ENCODE measurements at regions not wholly inside any gene's neighbourhood (a gene's known extent, or its start where the extent isn't known, plus 50 kb on each side); places are given as distances from the start of the nearest gene placed in this dataset.

DNA sequence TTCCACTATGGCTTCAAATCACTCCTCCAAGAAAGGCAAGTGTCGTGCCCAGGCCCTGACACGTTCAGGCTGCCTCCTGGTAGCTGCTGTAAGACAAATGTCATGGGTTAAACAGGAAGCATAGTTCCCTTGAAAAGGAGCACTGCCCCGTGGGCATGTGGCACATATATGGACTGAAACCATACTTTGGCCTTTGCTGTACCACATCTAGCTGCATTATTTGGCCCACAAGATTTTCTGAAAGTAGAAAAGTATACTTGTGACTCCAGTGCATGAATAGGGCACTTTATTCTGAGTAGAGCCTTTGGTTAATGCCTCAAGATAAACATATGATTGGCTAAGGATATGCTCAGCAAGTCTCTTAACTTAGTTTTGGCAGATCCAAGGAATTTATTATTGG lies 218.7 kb upstream of the EGLN3 start:
- Histone ChIP-seq H3K4me1 (peaks cover 0 to 22% (median 18%) of the 10 kb centered on the region in 4 donors), H3K36me3 (no peaks in the 10 kb centered on the region), H3K9me3 (no peaks in the 10 kb centered on the region), H3K27ac (no peak overlapping the region), H3K27me3 (no peaks in the 10 kb centered on the region), H3K4me3 (no peak overlapping the region)
- DNase-seq: no peak
- 76 to 83% methylated on average over 3 of the region's 3 CpGs for WGBS, 2 donors
- TF ChIP-seq POLR2AphosphoS5 (IDR thresholded peaks at IDR 0.05) (no peak), CTCF (IDR thresholded peaks at IDR 0.05) (no peak), POLR2A (IDR thresholded peaks at IDR 0.05) (no peak), EP300 (IDR thresholded peaks at IDR 0.05) (no peak)
- intact Hi-C loops (cut with DNase I): no loop called here

GRCh38 chr14:34168656-34169055 lies 217.8 kb upstream of the EGLN3 start:
- 66 to 77% methylated on average over 8 of the region's 8 CpGs for WGBS, 2 donors
- Histone ChIP-seq H3K9me3 (no peaks in the 10 kb centered on the region), H3K36me3 (no peaks in the 10 kb centered on the region)

DNA sequence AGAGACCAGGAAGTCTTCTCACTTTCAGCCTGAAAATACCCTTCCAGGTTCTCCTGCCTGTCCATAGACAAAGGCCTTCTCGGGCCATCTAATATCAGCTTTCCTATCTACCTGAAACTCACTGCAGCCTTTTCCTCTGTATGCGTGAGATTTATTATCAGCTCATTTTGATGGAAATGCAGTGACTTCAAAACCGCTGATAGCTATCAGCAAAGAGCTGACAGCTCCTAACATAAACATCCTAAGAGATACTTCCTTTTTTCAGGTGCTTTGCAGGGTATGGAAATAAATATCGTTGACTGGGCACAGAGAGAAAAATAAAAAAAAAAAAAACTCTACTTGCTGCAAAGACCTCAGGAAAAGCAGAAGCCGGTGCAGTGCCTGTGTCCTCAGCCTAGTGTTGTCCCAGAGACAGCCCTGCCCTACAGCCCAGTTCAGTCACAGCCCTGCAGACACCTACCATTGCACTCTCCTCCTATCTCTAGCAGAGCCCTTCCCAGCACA lies 215.0 kb upstream of the EGLN3 start:
- H3K27me3 ChIP-seq: no peaks in the 10 kb centered on the region
- TF ChIP-seq POLR2AphosphoS5 (IDR thresholded peaks at IDR 0.05) (no peak), POLR2A (IDR thresholded peaks at IDR 0.05) (no peak), EP300 (IDR thresholded peaks at IDR 0.05) (no peak), CTCF (IDR thresholded peaks at IDR 0.05) (no peak)
- H3K4me3 ChIP-seq: no peak overlapping the region
- no peaks in the 10 kb centered on the region for H3K36me3 ChIP-seq
- intact Hi-C loops (cut with DNase I): no loop called here
- no peak for DNase-seq
- H3K9me3 ChIP-seq: no peaks in the 10 kb centered on the region
- no peak overlapping the region for H3K27ac ChIP-seq
- H3K4me1 ChIP-seq: peaks cover 0 to 9% (median 6%) of the 10 kb centered on the region in 4 donors
- 45 to 73% methylated on average over 5 of the region's 5 CpGs for WGBS, 2 donors

More at GRCh38 chr14:34168656-34169055, 217.8 kb upstream of the EGLN3 start:
- DNase-seq: no peak
- intact Hi-C loops (cut with DNase I): no loop called here
- H3K27me3 ChIP-seq: no peaks in the 10 kb centered on the region
- H3K27ac ChIP-seq: no peak overlapping the region
- TF ChIP-seq POLR2AphosphoS5 (IDR thresholded peaks at IDR 0.05) (no peak), CTCF (IDR thresholded peaks at IDR 0.05) (no peak), POLR2A (IDR thresholded peaks at IDR 0.05) (no peak), EP300 (IDR thresholded peaks at IDR 0.05) (no peak)
- H3K4me3 ChIP-seq: no peak overlapping the region
- H3K4me1 ChIP-seq: peaks cover 0 to 22% (median 18%) of the 10 kb centered on the region in 4 donors

DNA sequence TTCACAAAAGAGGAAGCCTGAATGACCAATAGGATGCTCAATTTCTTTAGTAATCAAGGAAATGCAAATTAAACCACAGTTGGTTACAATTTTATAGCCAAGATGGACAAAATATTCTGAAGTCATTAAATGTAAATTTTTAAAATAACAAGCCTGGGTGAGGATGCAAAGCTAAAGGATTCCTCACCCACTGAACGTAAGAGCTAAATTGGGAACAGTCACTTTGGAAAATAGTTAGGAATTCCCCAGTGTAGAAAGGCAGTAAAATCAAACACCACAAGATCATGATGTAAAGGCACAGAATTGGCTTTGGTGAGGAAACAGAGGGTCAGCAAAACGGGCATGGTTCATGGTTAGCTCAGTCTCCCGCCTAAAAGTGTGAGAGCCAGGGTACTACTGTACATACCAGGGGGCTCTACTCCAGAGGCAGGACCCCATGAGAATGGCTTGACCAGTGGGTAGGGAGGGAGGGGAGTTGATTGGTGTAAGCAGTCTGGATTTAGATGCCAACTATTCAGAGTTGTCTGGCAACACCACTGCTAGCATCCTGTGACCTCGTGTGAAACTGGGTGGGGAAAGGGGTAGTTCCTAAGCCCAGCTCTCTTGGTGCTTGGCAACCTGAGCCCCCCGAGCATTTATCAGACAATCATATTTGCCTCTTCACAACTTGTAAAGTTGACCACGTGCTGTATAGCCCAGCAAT lies 213.4 kb upstream of the EGLN3 start:
- Histone ChIP-seq H3K27ac (no peak overlapping the region), H3K4me3 (no peak overlapping the region), H3K4me1 (peaks cover 0 to 9% (median 0%) of the 10 kb centered on the region in 4 donors), H3K36me3 (no peaks in the 10 kb centered on the region), H3K9me3 (no peaks in the 10 kb centered on the region), H3K27me3 (no peaks in the 10 kb centered on the region)
- WGBS, 2 donors: 55 to 72% methylated on average over 6 of the region's 6 CpGs
- DNase-seq: no peak
- intact Hi-C loops (cut with DNase I): no loop called here
- no peak for TF ChIP-seq POLR2A (IDR thresholded peaks at IDR 0.05)
- TF ChIP-seq POLR2AphosphoS5 (IDR thresholded peaks at IDR 0.05): no peak
- TF ChIP-seq EP300 (IDR thresholded peaks at IDR 0.05): no peak
- no peak for TF ChIP-seq CTCF (IDR thresholded peaks at IDR 0.05)
